ENCODE measurements at regions not wholly inside any gene's neighbourhood (a gene's known extent, or its start where the extent isn't known, plus 50 kb on each side); places are given as distances from the start of the nearest gene placed in this dataset.
"Not testable (repeated sequence)": the region's sequence is repeated elsewhere in the genome, so short reads cannot be mapped to it uniquely, and the experiment has no call there.

GRCh38 chr1:161451698-161452348 is 53.4 kb upstream of the FCGR2A start:
- TF ChIP-seq CTCF (IDR thresholded peaks at IDR 0.05; ENCODE audit: insufficient read depth, low read depth, low read length); EZH2 (IDR thresholded peaks at IDR 0.05; ENCODE audit: insufficient read depth, low read length): not testable (repeated sequence)

Measured in astrocyte (in vitro differentiated cells and primary cell).